SK-N-MC (cell line): ENCODE measurements at regions not wholly inside any gene's neighbourhood (a gene's known extent, or its start where the extent isn't known, plus 50 kb on each side); places are given as distances from the start of the nearest gene placed in this dataset.

ENCODE experiments used
- DNase-seq: peaks from one replicate; pipeline ENCODE4 v3.0.0-alpha.2; 2011; ENCODE audit warnings: low read depth, low spot score
- H3K27ac ChIP-seq: fragments of 200-600 bp; sonication (generic); 2 replicates; pipeline ENCODE4 v1.5.1; 2016; ENCODE audit warnings: mixed run types
- H3K36me3 ChIP-seq: fragments of 200-600 bp; sonication (generic); 2 replicates; pipeline ENCODE4 v1.6.1; 2017; ENCODE audit warnings: antibody characterized with exemption, low read length, mixed read lengths; ENCODE audit not compliant: insufficient read depth
- H3K4me3 ChIP-seq: fragments of 200-600 bp; sonication (generic); 2 replicates; pipeline ENCODE4 v1.5.1; 2016
- H3K9ac ChIP-seq: fragments of 200-600 bp; sonication (generic); 2 replicates; pipeline ENCODE4 v1.8.0; 2017; ENCODE audit warnings: mixed run types, mixed read lengths; ENCODE audit not compliant: insufficient read length
- H3K9me3 ChIP-seq: fragments of 200-600 bp; sonication (generic); 2 replicates; pipeline ENCODE4 v1.6.1; 2017; ENCODE audit warnings: low read depth, mild to moderate bottlenecking, antibody characterized with exemption, low read length, moderate library complexity, mixed read lengths
- EZH2 ChIP-seq: fragments of 200-600 bp; sonication (generic); IDR thresholded peaks from one replicate; pipeline ENCODE4 v1.6.1; 2017; ENCODE audit warnings: antibody characterized with exemption
- FOXP2 ChIP-seq: optimal IDR thresholded peaks from 2 replicates; pipeline ENCODE3; 2011; ENCODE audit warnings: mild to moderate bottlenecking, moderate library complexity; ENCODE audit not compliant: insufficient read depth; ENCODE audit errors: extremely low read length, control extremely low read depth
- POLR2AphosphoS5 ChIP-seq: IDR thresholded peaks from 2 replicates; pipeline ENCODE4 v1.6.1; 2012; ENCODE audit warnings: mild to moderate bottlenecking, low read depth, low read length, borderline replicate concordance

DNA sequence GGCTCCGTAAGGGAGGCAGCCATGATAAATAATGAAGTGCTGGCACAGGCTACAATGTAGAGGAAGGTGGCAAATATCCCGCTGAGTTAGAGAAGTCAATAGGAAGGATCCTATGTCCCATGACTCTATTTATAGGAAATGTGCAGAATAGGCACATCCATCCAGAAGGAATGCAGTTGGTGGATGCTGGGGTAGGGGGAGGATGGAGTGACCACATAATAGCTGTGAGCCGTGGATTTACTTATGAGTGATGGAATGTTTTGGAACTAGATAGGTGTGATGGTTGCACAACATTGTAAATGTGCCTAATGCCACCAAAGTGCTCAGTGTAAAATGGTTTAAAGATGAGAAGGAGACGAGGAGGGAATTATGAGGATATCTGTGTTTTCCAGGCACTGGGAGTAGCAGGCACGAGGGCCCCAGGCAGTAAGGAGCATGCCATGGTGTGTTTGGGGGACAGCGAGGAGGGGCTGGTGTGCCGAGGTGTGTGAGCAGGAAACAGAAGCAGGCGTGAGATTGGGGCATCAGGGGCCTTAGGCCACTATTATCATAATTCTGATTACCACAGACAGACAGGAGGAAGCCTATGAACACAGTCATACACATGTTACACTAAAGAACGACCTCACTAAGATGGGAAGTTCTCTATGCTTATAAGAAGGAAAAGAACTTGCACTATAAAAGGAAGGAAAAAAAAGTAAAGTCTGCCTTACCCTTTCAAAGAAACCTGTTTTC lies 837.3 kb upstream of the TMEM132C start:
- Histone ChIP-seq H3K9me3 (no peaks in the 10 kb centered on the region), H3K36me3 (no peaks in the 10 kb centered on the region), H3K4me3 (no peak overlapping the region), H3K27ac (no peak overlapping the region), H3K9ac (no peak overlapping the region)
- TF ChIP-seq FOXP2 = no peak
- TF ChIP-seq POLR2AphosphoS5 = no peak
- TF ChIP-seq EZH2 = no peak
- no peak for DNase-seq

DNA sequence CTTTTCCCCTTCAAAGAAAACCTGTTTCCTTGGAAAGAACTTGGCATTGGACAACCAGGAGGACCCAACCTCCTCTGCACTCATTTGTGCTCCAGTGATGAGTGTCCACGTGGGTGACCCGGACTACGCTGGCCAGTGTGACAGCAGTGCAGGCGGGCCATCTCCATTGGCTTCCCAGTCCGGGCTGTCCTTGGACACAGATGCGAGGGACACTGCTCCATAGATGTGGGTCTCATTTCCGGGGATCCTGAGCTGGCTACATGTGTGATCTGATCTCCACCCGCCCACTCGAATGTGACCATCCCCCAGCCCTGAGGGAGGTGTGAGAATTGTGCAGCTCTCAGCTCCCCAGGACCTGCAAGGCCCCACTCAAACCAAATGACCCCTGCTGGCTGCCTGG lies 836.6 kb upstream of the TMEM132C start:
- H3K36me3 ChIP-seq = no peaks in the 10 kb centered on the region
- TF ChIP-seq POLR2AphosphoS5 (no peak), FOXP2 (no peak), EZH2 (no peak)
- DNase-seq = no peak
- H3K27ac ChIP-seq = no peak overlapping the region
- no peaks in the 10 kb centered on the region for H3K9me3 ChIP-seq
- no peak overlapping the region for H3K4me3 ChIP-seq
- no peak overlapping the region for H3K9ac ChIP-seq

DNA sequence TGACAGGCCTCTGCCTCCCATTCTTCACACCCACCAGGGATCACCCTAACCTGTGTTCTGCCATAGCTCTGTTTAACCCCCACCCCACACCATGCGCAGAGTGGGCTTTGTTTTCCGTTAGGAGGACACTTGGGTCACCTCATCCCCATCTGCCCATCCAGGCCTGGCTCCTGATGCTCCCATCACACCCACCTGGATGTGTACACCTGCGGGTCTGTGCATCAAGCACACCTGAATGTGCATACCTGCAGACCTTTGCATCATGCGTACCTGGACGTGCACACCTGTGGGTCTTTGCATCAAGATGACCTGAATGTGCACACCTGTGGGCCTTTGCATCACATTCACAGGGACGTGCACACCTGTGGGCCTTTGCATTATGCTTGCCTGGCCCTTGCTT lies 835.8 kb upstream of the TMEM132C start:
- H3K4me3 ChIP-seq = no peak overlapping the region
- no peak for DNase-seq
- TF ChIP-seq POLR2AphosphoS5 (no peak), FOXP2 (no peak), EZH2 (no peak)
- H3K36me3 ChIP-seq = no peaks in the 10 kb centered on the region
- H3K9ac ChIP-seq = no peak overlapping the region
- H3K9me3 ChIP-seq = no peaks in the 10 kb centered on the region
- H3K27ac ChIP-seq = no peak overlapping the region

DNA sequence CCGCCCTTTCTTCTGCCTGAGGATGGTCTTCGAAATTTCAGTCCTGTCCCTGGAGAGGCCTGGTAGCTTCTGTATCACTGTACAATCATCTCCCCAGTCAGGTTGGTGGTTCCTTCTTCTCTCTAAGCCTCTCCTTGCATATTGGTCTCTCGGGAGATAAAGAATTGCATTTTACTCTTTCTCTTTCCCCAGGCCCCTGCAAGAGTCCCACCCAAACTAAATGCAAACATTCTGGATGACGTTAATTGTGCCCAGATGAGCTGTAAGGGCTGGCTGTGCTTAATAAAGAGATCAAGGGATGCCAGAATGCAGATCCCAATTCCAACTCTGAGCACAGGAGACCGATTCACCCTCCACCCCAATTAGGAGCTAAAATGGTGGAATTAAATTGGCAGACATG lies 835.4 kb upstream of the TMEM132C start:
- H3K36me3 ChIP-seq = no peaks in the 10 kb centered on the region
- H3K4me3 ChIP-seq = no peak overlapping the region
- no peaks in the 10 kb centered on the region for H3K9me3 ChIP-seq
- no peak for TF ChIP-seq EZH2
- no peak for TF ChIP-seq FOXP2
- TF ChIP-seq POLR2AphosphoS5 = no peak
- DNase-seq = no peak
- H3K27ac ChIP-seq = no peak overlapping the region
- no peak overlapping the region for H3K9ac ChIP-seq

DNA sequence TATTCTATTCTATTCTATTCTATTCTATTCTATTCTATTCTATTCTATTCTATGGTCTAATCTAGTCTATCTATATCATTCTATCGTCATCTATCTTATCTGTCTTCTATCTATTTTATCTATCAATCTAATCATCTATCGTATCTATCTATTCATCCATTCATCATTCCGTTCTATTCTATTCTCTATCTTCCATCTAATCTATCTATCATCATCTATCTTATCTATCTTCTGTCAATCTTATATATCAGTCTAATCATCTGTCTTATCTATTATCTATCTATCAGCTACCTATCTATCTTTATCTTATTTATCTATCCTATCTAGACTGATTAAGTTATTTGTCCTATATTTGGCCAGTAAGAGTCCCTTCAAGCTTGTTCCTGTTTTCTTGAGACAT lies 831.5 kb upstream of the TMEM132C start:
- Histone ChIP-seq H3K4me3 (no peak overlapping the region), H3K27ac (no peak overlapping the region), H3K36me3 (no peaks in the 10 kb centered on the region), H3K9me3 (no peaks in the 10 kb centered on the region), H3K9ac (no peak overlapping the region)
- TF ChIP-seq FOXP2 (no peak), POLR2AphosphoS5 (no peak)
- DNase-seq = no peak

DNA sequence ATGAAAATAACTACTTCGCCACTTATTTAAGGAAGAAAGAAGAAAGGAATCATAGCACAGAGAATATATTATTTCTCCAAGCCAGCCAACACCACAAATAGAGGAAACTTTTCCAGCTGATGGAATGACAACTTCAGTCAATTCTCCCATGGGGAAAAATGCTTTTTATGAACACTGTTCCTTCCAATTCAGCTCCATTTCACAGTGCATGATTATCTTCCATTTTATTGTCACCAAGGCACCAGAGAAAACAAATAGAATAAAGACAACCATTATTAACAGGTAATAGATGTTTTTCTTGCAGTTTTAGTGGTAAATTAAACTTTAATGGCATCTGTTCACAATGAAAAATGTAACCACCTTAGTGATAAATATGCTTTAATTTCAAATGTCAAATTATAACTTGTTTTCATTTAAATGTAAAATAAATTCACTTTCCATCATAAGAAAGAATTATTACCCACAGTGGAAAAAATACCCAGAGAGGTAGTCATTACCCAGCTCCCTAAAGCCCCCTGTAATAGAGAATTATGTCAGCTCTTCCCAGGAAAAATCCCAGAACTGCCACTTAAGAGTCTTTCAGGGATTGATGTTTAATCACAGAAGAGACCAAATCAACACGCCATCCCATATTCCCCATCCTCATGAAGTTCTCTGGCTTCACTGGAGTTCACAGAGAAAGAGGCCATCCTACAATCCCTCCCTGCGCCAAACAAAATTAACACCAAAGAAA lies 828.3 kb upstream of the TMEM132C start:
- TF ChIP-seq EZH2 = no peak
- no peak for TF ChIP-seq FOXP2
- TF ChIP-seq POLR2AphosphoS5 = no peak
- Histone ChIP-seq H3K4me3 (no peak overlapping the region), H3K9me3 (no peaks in the 10 kb centered on the region), H3K36me3 (no peaks in the 10 kb centered on the region), H3K27ac (no peak overlapping the region), H3K9ac (no peak overlapping the region)
- DNase-seq = no peak

DNA sequence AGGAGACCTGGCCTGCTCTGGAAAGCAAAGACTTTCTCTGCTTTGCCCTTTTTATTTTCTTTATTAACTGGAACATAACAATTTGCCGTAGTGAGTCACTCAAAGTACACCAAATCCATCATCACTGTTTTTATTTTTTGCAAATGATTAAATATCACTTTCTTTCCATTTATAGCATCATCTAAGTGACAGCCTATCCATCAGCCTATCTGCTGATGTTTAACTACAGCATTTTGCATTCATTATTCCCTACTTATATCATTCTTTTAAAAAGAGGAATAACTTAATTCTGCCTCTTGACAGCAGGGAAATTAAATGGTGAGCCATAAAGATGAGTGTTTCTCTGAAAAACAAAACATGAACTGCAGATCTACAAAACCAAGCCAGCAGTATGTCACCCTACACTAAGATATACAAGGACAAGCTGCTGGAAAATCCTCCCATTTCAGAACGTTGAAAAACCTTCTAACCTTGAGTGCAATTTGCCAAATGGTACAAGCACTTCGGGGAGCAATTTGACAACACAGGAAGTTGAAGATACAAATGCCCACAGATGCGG lies 821.3 kb upstream of the TMEM132C start:
- H3K36me3 ChIP-seq = no peaks in the 10 kb centered on the region
- no peak overlapping the region for H3K27ac ChIP-seq
- no peaks in the 10 kb centered on the region for H3K9me3 ChIP-seq
- H3K4me3 ChIP-seq = no peak overlapping the region
- H3K9ac ChIP-seq = no peak overlapping the region
- DNase-seq = no peak
- TF ChIP-seq POLR2AphosphoS5 = no peak
- TF ChIP-seq FOXP2 = no peak
- no peak for TF ChIP-seq EZH2

DNA sequence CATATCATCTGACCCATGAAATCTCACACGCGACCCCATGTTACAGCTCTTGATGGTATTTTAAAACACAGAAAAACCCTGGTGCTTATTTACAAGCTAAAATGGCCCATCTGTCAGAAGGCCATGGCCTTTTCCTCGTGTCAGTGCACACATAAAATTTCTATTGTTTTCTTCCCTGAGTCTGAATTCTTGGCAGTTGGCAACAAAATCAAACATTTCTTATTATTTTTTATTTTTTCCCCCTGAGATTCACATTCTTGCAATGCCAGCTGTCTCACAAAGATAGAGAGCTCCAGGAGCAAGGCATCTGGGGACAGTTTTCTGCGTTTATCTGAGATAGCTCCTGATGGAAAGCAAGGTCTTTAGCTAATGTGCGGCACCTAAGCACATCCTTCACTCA lies 818.1 kb upstream of the TMEM132C start:
- H3K4me3 ChIP-seq = no peak overlapping the region
- no peak overlapping the region for H3K27ac ChIP-seq
- DNase-seq = no peak
- no peaks in the 10 kb centered on the region for H3K36me3 ChIP-seq
- no peak overlapping the region for H3K9ac ChIP-seq
- no peaks in the 10 kb centered on the region for H3K9me3 ChIP-seq
- no peak for TF ChIP-seq EZH2
- TF ChIP-seq POLR2AphosphoS5 = no peak
- TF ChIP-seq FOXP2 = no peak
